ENCODE measurements at regions not wholly inside any gene's neighbourhood (a gene's known extent, or its start where the extent isn't known, plus 50 kb on each side); places are given as distances from the start of the nearest gene placed in this dataset.

DNA sequence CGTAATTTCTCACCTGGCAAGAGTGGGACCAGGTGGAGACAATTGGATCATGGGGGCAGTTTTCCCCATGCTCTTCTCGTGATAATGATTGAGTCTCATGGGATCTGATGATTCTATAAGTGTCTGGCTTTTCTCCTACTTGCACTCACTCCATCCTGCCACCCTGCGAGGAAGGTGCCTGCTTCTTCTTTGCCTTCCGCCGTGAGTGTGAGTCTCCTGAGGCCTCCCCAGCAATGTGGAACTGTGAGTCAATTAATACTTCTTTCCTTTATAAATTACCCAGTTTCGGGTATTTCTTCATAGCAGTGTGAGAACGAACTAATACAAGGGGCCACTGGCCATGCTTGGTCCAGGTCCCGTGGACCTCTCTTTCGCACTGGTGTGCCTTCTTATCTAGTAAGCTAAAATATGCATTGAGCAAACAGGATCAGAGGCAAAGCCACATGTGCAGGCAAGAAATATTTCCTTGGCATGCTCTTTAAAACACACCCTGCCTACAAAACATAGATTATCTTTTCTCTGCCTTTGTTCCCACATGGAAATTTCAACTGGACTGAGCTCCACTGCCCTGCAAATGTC is 821.1 kb downstream of the TRIB2 start:
- DNase-seq (ENCODE audit: low spot score), result no peak

DNA sequence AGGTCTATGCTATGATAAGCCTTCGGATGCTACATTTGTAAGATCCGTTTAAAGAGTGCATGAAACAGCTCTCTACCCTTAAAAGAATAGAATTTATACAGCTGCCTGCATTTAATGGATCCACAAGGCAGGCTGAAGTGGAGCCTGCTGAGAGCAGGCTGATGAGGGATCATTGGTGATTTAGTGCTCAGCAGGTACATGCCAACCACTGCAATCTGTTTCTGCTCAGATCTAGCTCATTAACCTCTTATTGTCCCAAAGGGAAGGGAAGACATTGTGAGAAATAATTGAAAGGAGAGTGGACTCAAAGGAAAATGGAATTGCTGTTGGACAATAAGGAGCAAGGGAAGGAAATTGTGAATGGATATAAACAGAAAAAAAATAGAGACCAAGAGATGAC is 822.6 kb downstream of the TRIB2 start:
- no peak for DNase-seq (ENCODE audit: low spot score)

DNA sequence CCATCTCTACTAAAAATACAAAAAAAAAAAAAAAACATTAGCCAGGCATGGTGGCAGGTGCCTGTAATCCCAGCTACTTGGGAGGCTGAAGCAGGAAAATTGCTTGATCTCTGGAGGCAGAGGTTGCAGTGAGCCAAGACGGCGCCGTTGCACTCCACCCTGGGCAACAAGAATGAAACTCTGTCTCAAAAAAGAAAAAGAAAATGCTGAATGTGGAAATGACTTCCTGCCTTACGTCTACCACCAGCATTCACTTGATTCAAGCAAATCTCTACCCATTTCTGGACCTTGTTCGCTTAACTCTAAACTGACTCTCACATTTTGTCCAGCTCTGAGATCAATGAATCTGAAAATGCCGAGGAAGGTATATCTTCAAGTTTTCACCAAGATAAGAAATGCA is 825.3 kb downstream of the TRIB2 start:
- DNase-seq (ENCODE audit: low spot score), result no peak

DNA sequence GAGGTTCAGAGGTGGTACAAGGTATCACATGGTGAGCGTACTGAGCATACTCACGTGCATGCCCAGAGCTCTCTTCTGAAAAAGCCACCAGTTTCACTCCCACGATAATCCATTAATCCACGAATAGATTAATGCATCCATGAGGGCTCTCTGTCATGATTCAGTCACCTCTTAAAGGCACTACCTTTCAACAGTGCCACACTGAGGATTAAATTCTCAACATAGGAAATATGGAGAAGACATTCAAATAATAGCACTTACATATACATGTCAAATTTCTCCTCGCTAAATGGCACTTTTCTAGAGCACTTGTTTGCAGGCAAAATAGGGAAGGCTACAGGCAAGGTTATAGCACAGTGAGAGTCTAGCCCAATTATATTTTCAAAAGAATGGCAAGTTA is 825.9 kb downstream of the TRIB2 start:
- DNase-seq (ENCODE audit: low spot score), result no peak

DNA sequence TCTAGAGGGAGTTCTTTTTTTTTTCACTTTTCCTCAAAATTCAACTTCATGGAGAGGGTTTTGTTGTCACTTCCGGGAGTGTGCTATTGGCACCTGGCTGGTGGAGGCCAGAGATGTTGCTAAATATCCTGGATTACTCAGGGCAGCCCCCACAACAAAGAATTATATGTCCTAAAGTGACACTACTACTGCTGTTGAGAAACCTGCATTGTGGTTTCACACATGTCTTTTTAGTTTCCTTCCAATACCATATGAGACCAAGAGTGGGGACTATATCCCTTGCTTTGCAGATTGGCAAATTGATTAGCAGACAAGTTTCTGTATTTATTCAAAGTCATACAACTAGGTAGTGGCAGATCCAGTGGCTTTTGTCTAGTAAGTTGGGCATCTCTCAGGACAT is 826.8 kb downstream of the TRIB2 start:
- DNase-seq (ENCODE audit: low spot score), result no peak

DNA sequence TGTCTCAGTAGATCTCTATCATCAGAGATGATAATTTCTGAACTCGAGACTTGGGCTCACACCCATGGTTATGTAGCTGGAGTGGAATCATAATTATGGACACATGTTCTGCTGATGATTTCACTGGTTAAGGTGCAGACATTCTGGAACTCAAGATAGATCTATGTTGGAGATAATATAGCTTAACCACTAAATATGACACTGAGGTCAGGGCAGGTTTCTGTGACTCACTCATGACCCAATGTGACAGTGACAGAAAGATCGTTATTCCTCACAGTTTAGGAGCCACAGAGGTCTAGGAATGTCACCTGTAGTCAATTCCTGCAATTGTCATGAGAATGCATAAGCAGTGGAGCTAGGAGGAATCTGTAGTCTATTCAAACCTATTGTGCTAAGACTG is 828.6 kb downstream of the TRIB2 start:
- DNase-seq (ENCODE audit: low spot score), result no peak

DNA sequence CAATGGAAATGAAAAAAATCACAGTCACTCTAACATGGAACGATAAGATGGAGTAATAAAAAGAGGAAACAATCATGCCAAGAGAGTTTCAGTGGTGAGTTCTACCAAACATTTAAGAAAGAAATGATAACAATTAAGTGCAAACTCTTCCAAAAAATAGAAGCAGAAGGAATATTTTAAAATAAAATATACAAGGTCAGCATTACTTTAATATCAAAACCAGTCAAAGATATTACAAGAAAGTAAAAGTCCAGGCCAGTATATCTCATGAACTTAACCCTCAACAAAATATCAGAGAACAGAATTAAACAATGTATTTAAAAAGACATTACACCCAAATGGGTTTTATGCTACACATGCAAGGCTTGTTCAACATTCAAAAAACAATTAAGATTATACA is 829.4 kb downstream of the TRIB2 start:
- no peak for DNase-seq (ENCODE audit: low spot score)

DNA sequence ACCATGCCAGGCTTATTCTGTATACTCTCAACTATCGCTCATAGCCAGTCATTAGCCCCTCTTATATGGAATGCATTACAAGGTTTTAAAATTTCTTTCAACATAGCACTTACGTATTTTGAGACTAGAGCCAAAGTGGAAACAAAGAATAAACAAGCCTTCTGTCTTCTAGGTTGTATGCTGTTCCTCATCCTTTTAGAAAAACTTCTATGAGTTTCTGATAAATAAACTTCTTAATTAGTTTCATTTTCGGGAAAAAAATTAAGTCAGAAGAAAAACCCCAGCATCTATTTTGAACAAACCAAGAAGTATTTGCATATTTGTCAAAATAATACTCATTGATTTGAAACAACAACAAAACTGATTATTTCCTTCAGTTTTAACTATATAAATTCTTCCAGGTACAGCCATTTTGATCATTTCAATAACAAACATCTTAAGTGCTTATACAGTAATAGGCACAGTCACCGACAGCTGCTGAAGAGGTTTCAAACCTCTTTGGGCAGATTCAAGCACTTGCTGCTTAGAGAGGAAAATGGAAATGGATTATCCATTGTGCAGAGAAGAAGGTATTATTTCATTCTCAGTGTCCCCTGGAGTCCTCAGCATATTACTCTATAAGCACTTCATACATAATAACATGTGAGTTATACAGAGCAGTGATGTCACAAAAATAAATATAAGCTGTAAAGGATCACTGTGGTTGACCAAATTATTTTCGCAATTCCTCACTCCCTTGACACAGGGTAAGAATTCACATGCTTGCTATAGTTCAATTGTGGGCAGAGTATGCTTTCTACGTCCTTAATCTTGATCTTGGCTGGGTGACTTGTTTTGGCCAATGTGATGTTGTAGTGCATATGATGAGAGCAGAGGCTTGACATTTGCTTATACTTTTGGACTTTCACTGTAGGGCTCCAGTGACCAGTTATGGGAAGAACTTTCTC is 833.8 kb downstream of the TRIB2 start:
- no peak for DNase-seq (ENCODE audit: low spot score)

DNA sequence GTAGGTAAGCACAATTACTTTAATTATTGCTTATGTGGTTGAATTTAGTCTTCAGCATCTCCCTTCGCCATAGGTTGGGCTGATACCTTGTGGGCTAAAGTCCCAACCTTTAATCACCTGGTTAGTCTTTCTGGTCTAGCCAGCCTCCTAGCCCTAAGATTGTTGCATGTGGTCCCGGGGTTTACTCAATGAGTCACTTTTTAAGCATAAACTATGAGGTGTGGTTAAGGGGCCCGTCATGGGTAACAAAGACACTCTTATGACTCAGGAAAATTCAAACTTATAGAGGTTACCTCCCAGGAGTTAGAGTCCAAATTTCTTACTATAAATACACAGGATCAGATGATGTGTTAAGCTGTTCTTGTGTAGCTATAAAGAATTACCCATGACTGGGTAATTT is 841.6 kb downstream of the TRIB2 start:
- DNase-seq (ENCODE audit: low spot score), result no peak

DNA sequence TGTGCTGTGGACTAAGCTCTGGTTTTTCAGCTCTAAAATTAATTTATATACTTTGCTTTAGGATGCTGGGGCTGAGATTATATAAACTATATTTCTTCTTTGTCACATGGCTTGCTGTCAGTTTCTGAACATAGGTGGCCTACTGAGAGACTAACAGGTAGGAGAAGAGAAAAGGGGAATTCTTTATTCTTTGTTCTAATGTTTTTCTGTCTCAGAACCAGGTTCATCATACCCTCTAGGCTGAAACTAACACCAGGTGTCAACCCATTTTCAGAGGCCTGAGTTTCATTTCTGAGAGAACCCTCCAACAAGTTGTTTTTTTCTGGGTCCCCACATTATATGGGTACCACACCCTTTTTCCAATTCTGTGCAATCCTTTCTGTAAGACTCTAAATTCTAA is 843.6 kb downstream of the TRIB2 start:
- no peak for DNase-seq (ENCODE audit: low spot score)

DNA sequence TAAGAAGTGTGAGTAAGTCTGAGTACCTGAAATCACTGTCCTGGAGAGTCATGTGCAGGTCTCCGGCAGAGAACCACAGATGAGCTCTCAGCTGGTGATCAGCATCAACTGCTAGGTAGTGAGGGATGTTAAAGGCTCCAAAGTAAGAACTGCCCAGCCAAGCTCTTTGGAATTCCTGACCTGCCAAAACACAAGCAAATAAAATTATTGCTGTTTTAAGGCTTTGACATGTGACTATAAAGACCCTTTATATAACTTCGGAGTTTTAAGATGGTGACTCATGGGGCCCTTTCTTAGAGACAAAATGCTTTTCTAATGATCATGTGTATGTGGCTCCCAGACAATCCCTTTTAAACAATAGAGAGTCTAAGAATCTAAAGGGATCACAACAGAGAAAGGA is 855.7 kb downstream of the TRIB2 start:
- no peak for DNase-seq (ENCODE audit: low spot score)

DNA sequence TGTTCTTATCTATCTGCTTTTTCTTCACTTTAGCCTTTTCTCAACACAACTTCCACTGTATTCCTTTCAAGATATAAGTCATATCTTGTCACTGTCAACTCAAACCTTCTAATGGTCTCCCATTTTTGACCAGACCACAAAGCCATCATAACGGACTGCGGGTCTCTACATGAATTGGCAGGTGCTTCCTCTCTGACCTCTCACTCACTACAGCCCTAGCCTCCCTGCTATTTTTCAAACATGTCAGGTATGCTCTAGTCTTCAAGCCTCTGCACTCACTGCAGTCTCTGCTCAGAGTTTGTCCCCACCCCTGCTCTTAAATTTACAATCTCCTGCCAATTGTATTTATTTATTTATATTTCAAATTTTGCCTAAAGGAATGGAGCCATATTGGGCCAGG is 858.1 kb downstream of the TRIB2 start:
- DNase-seq (ENCODE audit: low spot score), result no peak

DNA sequence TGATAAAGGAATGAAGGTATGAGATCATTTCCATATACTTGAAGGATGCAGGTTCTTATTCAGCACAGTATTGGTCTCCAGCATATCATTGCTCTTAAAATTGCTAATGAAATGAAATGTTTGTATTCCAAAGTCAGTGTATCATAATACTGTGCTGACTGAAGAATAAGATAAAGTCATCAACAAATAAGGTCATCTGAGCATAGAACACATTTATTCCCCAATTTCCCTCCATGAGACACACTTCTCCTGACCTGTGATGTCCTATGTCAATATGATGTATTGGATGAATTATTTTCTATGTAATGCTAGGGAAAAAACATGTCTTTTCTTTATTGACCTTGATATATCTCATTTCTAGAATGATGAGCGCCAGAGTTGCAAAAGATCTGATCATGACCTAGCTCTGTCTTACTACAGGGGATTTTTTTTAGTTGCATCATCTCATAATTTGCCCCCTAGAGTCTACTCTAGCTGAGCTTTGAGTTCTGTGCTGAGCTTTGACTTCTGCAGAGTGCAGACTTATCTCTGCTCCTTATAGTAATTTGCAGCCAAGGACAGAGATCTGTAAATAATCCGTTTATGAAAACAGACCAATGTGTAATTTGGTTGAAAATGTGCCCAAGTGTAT is 859.8 kb downstream of the TRIB2 start:
- no peak for DNase-seq (ENCODE audit: low spot score)

DNA sequence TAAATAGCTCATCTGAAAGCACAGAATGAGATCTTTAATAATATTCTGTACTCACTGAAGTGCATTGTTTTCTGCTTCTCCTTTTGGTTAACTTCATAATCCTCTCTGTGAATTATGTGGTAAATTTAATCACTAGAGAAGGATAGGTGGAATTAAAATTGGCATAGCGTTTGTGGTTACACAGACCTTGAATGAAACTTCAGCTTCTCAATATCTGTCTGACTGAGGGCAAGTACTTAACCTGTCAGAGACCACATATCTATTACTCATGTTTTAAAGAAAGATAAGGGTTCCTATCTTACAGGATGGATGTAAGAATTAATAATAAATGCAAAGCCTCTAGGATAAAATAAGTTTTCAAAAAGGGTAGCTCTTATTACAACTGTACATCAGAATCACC is 861.8 kb downstream of the TRIB2 start:
- no peak for DNase-seq (ENCODE audit: low spot score)

DNA sequence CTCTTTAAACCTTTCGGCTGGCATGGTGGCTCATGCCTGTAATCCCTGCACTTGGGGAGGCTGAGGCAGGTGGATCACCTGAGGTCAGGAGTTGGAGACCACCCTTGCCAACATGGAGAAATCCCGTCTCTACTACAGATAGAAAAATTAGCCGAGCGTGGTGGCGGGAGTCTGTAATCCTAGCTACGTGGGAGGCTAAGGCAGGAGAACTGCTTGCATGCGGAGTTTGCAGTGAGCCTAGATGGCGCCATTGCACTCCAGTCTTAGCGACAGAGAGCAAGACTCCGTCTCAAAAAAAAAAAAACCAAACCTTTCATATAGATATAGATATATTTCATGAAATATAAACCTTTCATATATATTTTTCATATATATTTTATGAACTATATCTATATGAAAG is 864.7 kb downstream of the TRIB2 start:
- no peak for DNase-seq (ENCODE audit: low spot score)

DNA sequence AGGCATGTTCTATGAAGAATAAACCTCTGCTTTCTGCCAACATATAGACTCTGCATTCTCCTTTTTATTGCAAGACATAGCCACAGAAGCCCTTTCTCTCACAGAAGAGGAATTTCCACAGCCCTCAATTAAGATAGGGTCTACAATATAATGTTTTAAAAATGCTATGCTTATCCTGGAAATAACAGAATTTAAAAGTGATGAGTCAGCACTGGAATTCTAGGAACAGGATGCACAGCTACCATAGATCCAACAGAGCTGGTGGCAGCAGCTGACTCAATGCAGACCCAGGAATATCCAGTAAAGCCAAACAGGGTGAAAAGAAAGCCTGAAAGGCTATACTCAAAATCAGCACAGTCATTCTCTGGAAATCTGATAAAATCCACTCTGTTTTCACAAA is 866.9 kb downstream of the TRIB2 start:
- DNase-seq (ENCODE audit: low spot score), result no peak

DNA sequence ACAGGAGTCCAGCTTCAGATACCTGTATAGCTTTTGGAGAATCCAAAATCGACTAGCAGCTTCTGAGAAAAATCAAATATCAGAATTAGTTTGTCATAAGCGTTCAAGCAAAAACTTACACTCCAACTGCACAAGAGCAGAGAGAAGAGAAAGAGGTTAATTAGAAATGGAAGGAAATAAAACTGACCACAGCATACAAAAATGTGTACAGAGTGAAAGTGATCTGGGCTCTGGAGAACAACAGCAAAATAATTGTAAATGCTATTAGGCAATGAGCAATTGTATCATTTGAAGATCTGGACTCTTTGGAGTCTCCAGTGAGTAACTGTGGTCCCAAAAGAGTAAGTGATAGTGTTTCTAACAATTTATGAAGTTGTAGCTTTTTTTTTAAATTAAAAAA is 867.3 kb downstream of the TRIB2 start:
- no peak for DNase-seq (ENCODE audit: low spot score)

DNA sequence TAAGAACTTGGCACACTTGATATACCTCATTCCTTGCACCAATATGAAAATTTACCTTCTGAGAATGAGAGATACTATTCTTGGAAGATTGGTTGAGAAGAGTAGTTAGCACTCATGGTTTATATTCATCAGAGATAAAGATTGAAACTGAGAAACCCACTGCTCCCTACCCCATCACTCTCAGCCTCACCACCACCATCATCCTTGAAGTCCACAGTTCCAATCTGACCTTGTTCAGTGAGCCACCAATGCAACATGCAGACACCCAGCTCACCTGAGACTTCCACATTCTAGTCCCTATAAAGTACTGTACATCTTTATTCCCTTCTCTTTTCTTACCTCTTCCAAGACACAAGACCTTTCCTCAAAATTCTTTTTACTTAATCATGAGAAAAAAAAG is 869.0 kb downstream of the TRIB2 start:
- DNase-seq (ENCODE audit: low spot score), result no peak

DNA sequence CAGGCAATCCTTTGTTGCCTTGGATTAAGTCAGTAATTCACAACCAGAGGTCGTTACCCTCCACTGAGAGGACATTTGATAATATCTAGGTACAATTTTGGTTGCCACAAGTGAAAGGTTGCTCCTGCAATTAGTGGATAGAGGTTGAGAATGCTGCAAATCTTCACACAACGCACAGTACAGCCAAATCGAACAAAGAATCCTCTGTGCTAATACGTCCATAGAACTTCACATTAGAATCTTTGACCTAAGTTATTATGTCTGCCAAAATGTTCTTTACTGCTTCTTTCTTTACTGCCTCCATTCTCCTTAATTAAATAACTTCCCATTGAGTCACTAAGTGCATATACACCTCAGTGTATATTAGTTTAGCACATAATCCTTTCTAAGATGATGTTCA is 879.5 kb downstream of the TRIB2 start:
- no peak for DNase-seq (ENCODE audit: low spot score)

DNA sequence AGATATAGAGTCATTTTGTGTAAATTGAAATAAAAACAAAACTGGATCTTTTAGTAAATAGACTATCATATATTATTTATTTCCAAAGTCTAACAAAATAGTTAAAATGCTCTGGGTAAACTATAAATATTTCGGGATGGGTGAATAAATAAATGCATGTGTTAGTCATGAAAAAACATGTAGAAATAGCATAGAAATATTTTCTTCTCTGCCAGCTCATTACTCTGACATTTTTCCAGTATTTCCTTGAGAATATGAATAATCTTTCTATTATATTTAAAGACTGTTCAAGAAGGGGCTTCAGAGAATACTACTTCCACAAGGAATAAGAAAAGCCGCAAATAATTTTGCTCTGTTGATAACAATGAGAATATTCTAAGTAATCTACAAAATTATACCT is 880.4 kb downstream of the TRIB2 start:
- no peak for DNase-seq (ENCODE audit: low spot score)

DNA sequence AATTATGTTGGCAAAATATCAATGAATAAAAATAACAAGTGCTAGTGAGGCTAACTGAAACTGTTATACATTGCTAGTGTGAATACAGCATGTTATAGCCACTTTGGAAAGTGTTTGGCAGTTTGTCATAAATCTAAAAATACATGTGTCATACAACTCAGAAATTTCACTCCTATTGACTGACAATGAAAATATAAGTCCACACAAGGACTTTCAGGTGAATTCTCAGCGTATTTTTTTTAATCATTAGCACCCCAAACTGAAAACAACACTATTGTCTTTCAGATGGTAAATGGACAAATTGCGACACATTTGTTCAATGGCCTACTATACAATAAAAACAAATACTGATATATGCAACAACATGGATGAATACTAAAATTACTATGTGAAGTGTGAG is 884.8 kb downstream of the TRIB2 start:
- DNase-seq (ENCODE audit: low spot score), result no peak

DNA sequence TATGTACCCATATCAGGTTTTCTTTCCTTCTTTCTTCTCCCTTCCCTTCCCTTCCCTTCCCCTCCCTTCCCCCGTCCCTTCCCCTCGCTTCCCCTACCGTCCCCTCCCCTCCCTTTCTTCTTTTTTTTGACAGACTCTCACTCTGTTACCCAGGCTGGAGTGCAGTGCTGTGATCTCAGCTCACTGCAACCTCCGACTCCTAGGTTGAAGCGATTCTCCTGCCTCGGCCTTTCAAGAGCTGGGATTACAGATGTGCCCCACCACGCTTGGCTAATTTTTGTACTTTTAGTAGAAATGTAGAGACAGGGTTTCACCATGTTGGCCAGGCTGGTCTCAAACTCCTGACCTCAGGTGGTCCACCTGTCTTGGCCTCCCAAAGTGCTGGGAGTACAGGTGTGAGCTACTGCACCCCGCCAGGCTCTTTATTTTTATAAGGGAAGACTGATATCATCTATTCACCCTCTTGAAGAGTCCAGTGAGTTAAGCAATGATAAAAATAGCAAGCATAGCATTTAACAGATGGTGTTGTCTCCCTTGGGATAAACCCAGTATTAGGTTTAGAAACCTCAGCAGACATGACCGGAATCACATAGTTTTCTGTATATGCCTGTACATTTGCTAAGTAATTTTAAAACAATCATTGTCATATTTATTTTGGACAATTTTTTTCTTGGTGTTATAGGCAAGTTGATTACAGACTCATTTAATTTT is 888.4 kb downstream of the TRIB2 start:
- DNase-seq (ENCODE audit: low spot score), result no peak

DNA sequence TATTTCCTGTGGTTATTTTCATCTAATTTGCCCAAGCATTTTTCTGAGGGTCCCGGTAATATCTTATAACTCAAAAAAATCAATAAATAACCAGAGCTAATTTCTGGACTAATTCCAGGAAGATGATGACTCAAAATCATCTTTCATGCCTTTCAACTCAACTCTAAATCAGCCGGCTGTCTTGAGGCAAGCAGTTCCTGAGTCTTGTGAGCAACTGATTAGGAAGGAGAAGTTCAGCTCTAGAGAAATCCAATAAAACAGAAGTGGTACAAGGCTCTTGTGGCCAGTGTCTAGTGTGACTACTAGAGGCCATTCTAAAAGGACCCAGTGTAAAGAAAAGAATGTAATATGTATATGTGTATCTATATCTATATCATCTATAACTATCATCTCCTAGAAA is 890.4 kb downstream of the TRIB2 start:
- DNase-seq (ENCODE audit: low spot score), result no peak
